ENCODE measurements at regions not wholly inside any gene's neighbourhood (a gene's known extent, or its start where the extent isn't known, plus 50 kb on each side); places are given as distances from the start of the nearest gene placed in this dataset.

- H3K27ac ChIP-seq: no peak overlapping the region
- no peak for TF ChIP-seq ZFX (IDR thresholded peaks at IDR 0.05; ENCODE audit: borderline replicate concordance)
- no peak for TF ChIP-seq CTCF (IDR thresholded peaks at IDR 0.05)
Measured at GRCh38 chr6:17013701-17014100, 88.1 kb upstream of the STMND1 start.

GRCh38 chr6:17012421-17013225, 89.2 kb upstream of the STMND1 start:
- no peak overlapping the region for H3K27ac ChIP-seq

GRCh38 chr6:17011985-17012384, 89.9 kb upstream of the STMND1 start:
- no peak for TF ChIP-seq CTCF (IDR thresholded peaks at IDR 0.05)
- no peak for TF ChIP-seq ZFX (IDR thresholded peaks at IDR 0.05; ENCODE audit: borderline replicate concordance)

More at GRCh38 chr6:17012421-17013225, 89.2 kb upstream of the STMND1 start:
- TF ChIP-seq CTCF (IDR thresholded peaks at IDR 0.05): peak; percentile 19
- no peak for TF ChIP-seq ZFX (IDR thresholded peaks at IDR 0.05; ENCODE audit: borderline replicate concordance)

GRCh38 chr6:17007749-17008148, 94.1 kb upstream of the STMND1 start:
- TF ChIP-seq CTCF (IDR thresholded peaks at IDR 0.05) (no peak), ZFX (IDR thresholded peaks at IDR 0.05; ENCODE audit: borderline replicate concordance) (no peak)
- no peak overlapping the region for H3K27ac ChIP-seq

More at GRCh38 chr6:17011985-17012384, 89.9 kb upstream of the STMND1 start:
- H3K27ac ChIP-seq: no peak overlapping the region

GRCh38 chr6:17006543-17006942, 95.3 kb upstream of the STMND1 start:
- H3K27ac ChIP-seq: no peak overlapping the region
- TF ChIP-seq ZFX (IDR thresholded peaks at IDR 0.05; ENCODE audit: borderline replicate concordance) (no peak), CTCF (IDR thresholded peaks at IDR 0.05) (no peak)

GRCh38 chr6:17004269-17004668, 97.6 kb upstream of the STMND1 start:
- no peak for TF ChIP-seq ZFX (IDR thresholded peaks at IDR 0.05; ENCODE audit: borderline replicate concordance)
- TF ChIP-seq CTCF (IDR thresholded peaks at IDR 0.05): no peak
- no peak overlapping the region for H3K27ac ChIP-seq

GRCh38 chr6:17002123-17002522, 99.7 kb upstream of the STMND1 start:
- H3K27ac ChIP-seq: no peak overlapping the region
- TF ChIP-seq CTCF (IDR thresholded peaks at IDR 0.05) (no peak), ZFX (IDR thresholded peaks at IDR 0.05; ENCODE audit: borderline replicate concordance) (no peak)

All from 22Rv1 (cell line).